DOHH2 (cell line): ENCODE measurements at regions not wholly inside any gene's neighbourhood (a gene's known extent, or its start where the extent isn't known, plus 50 kb on each side); places are given as distances from the start of the nearest gene placed in this dataset.

Source experiments
- H3F3A ChIP-seq: fragments of 200-600 bp; sonication (generic), shearing (Covaris generic); 2 replicates; pipeline ENCODE4 v1.6.0; 2016; ENCODE audit warnings: antibody characterized with exemption, mild to moderate bottlenecking; ENCODE audit not compliant: control insufficient read depth, insufficient read depth
- H3K27ac ChIP-seq: fragments of 200-600 bp; sonication (generic); 2 replicates; pipeline ENCODE4 v1.5.1; 2014; ENCODE audit warnings: low read depth, mild to moderate bottlenecking, low read length, moderate library complexity
- H3K27me3 ChIP-seq: fragments of 200-600 bp; sonication (generic); 2 replicates; pipeline ENCODE4 v1.6.1; 2014; ENCODE audit warnings: mild to moderate bottlenecking, low read length, mixed read lengths; ENCODE audit not compliant: control insufficient read depth
- H3K36me3 ChIP-seq: fragments of 200-600 bp; sonication (generic); 2 replicates; pipeline ENCODE4 v1.6.1; 2014; ENCODE audit warnings: mild to moderate bottlenecking, low read length, moderate library complexity, mixed read lengths; ENCODE audit not compliant: control insufficient read depth
- H3K4me1 ChIP-seq: fragments of 200-600 bp; sonication (generic); 2 replicates; pipeline ENCODE4 v1.6.1; 2014; ENCODE audit warnings: mild to moderate bottlenecking, low read length, mixed read lengths; ENCODE audit not compliant: control insufficient read depth
- H3K4me2 ChIP-seq: fragments of 200-600 bp; sonication (generic); 2 replicates; pipeline ENCODE4 v1.6.0; 2014; ENCODE audit warnings: mild to moderate bottlenecking, low read length, moderate library complexity
- H3K4me3 ChIP-seq: fragments of 200-600 bp; sonication (generic); 2 replicates; pipeline ENCODE4 v1.5.1; 2014; ENCODE audit warnings: mild to moderate bottlenecking, low read length, mixed read lengths
- H3K79me2 ChIP-seq: fragments of 200-600 bp; sonication (generic); 2 replicates; pipeline ENCODE4 v1.6.1; 2014; ENCODE audit warnings: mild to moderate bottlenecking, low read length, mixed read lengths; ENCODE audit not compliant: control insufficient read depth
- H3K9me2 ChIP-seq: fragments of 200-600 bp; sonication (generic); replicated peaks from 2 replicates; pipeline ENCODE4 v1.6.1; 2014; ENCODE audit warnings: mild to moderate bottlenecking, low read length, mixed read lengths; ENCODE audit not compliant: control insufficient read depth
- H3K9me3 ChIP-seq: fragments of 200-600 bp; sonication (generic); 2 replicates; pipeline ENCODE4 v1.6.1; 2014; ENCODE audit warnings: antibody characterized with exemption, low read length, mixed read lengths; ENCODE audit not compliant: control insufficient read depth, insufficient read depth
- H4K20me1 ChIP-seq: fragments of 200-600 bp; sonication (generic); 2 replicates; pipeline ENCODE4 v1.6.0; 2014; ENCODE audit warnings: low read depth, mild to moderate bottlenecking, antibody characterized with exemption, low read length, moderate library complexity; ENCODE audit not compliant: control insufficient read depth, insufficient read depth
- CTCF ChIP-seq: fragments of 200-600 bp; sonication (generic); IDR thresholded peaks from one replicate; pipeline ENCODE4 v1.5.1; 2014; ENCODE audit warnings: antibody characterized with exemption, mild to moderate bottlenecking, low read depth, low read length; ENCODE audit not compliant: poor library complexity, severe bottlenecking
- EZH2phosphoT487 ChIP-seq: fragments of 200-600 bp; sonication (generic); IDR thresholded peaks from 2 replicates; pipeline ENCODE4 v1.6.1; 2017; ENCODE audit warnings: borderline replicate concordance, mild to moderate bottlenecking, antibody characterized with exemption, low read length, moderate library complexity, mixed read lengths

- no peaks in the 10 kb centered on the region for H3K9me3 ChIP-seq
- H4K20me1 ChIP-seq: no peaks in the 10 kb centered on the region; the same call in 1 of the 2 replicates
- no peak overlapping the region for H3K27ac ChIP-seq
- H3F3A ChIP-seq: no peaks in the 10 kb centered on the region
- H3K27me3 ChIP-seq: no peaks in the 10 kb centered on the region
- no peaks in the 10 kb centered on the region for H3K9me2 ChIP-seq
- 0 out of 2 replicates have a peak, but pooled peaks cover under 1% of the 10 kb centered on the region for H3K36me3 ChIP-seq
- H3K4me3 ChIP-seq: no peak overlapping the region
- no peaks in the 10 kb centered on the region for H3K4me1 ChIP-seq
- no peak for TF ChIP-seq EZH2phosphoT487
- TF ChIP-seq CTCF: no peak
- H3K79me2 ChIP-seq: peaks cover 89% of the 10 kb centered on the region
- no peak overlapping the region for H3K4me2 ChIP-seq
Observed at GRCh38 chr14:71341156-71341555, 433.9 kb downstream of the PCNX1 start.

GRCh38 chr14:71343724-71344123 lies 436.5 kb downstream of the PCNX1 start:
- H3K9me3 ChIP-seq: no peaks in the 10 kb centered on the region
- TF ChIP-seq EZH2phosphoT487 (no peak), CTCF (no peak)
- 0 out of 2 replicates have a peak, but pooled peaks cover 2% of the 10 kb centered on the region for H3K36me3 ChIP-seq
- no peaks in the 10 kb centered on the region for H3F3A ChIP-seq
- H3K79me2 ChIP-seq: peaks cover 86% of the 10 kb centered on the region
- H3K4me2 ChIP-seq: no peak overlapping the region
- no peak overlapping the region for H3K27ac ChIP-seq
- no peaks in the 10 kb centered on the region for H3K4me1 ChIP-seq
- no peaks in the 10 kb centered on the region for H3K27me3 ChIP-seq
- H3K9me2 ChIP-seq: no peaks in the 10 kb centered on the region
- no peak overlapping the region for H3K4me3 ChIP-seq
- no peaks in the 10 kb centered on the region; the same call in 1 of the 2 replicates for H4K20me1 ChIP-seq

- H3K9me3 ChIP-seq: no peaks in the 10 kb centered on the region
- H3K36me3 ChIP-seq: 0 out of 2 replicates have a peak, but pooled peaks cover 2% of the 10 kb centered on the region
- no peak overlapping the region for H3K4me3 ChIP-seq
- no peaks in the 10 kb centered on the region for H4K20me1 ChIP-seq
- no peaks in the 10 kb centered on the region for H3K9me2 ChIP-seq
- no peaks in the 10 kb centered on the region for H3F3A ChIP-seq
- TF ChIP-seq EZH2phosphoT487: no peak
- no peak for TF ChIP-seq CTCF
- peaks cover 81% of the 10 kb centered on the region for H3K79me2 ChIP-seq
- H3K27me3 ChIP-seq: no peaks in the 10 kb centered on the region
- no peak overlapping the region for H3K4me2 ChIP-seq
- no peak overlapping the region for H3K27ac ChIP-seq
- no peaks in the 10 kb centered on the region for H3K4me1 ChIP-seq
Observed at GRCh38 chr14:71344506-71344905, 437.2 kb downstream of the PCNX1 start.

GRCh38 chr14:71346685-71347084 lies 439.4 kb downstream of the PCNX1 start:
- Histone ChIP-seq H3K27me3 (no peaks in the 10 kb centered on the region), H3F3A (no peaks in the 10 kb centered on the region), H3K9me2 (no peaks in the 10 kb centered on the region), H3K4me1 (no peaks in the 10 kb centered on the region), H3K9me3 (no peaks in the 10 kb centered on the region), H3K4me2 (no peak overlapping the region), H3K4me3 (no peak overlapping the region), H3K27ac (no peak overlapping the region), H3K79me2 (peaks cover 60% of the 10 kb centered on the region), H3K36me3 (0 out of 2 replicates have a peak, but pooled peaks cover 2% of the 10 kb centered on the region), H4K20me1 (no peaks in the 10 kb centered on the region)
- TF ChIP-seq CTCF: no peak
- no peak for TF ChIP-seq EZH2phosphoT487
